Stimulated activated CD4-positive, alpha-beta T cell treated with anti-CD3 and anti-CD28 coated beads, TNF-alpha, amount 100 ng/mL, for 48 hours (primary cell): ENCODE measurements at regions not wholly inside any gene's neighbourhood (a gene's known extent, or its start where the extent isn't known, plus 50 kb on each side); places are given as distances from the start of the nearest gene placed in this dataset.

Experiments used
- DNase-seq, 3 donors: peaks; one replicate each; pipeline ENCODE4 v3.0.0-alpha.2; 2020; ENCODE audit warnings: low read depth in 3 of 3

DNA sequence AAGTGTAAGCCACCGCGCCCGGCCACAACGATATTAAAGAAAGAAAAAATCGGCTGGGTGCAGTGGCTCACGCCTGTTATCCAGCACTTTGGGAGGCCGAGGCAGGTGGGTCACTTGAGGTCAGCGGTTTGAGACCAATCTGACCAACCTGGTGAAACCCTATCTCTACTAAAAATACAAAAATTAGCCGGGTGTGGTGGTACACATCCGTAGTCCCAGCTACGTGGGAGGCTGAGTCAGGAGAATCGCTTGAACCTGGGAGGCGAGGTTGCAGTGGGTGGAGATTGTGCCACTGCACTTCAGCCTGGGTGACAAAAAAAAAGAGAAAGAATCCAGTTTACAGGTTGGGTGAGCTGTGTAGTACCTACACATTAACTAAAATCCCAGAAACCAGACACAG lies 99.9 kb upstream of the CACNA1A start:
- DNase-seq = no peak

- no peak for DNase-seq
Observed at GRCh38 chr19:13604902-13605586, 98.8 kb upstream of the CACNA1A start.

DNA sequence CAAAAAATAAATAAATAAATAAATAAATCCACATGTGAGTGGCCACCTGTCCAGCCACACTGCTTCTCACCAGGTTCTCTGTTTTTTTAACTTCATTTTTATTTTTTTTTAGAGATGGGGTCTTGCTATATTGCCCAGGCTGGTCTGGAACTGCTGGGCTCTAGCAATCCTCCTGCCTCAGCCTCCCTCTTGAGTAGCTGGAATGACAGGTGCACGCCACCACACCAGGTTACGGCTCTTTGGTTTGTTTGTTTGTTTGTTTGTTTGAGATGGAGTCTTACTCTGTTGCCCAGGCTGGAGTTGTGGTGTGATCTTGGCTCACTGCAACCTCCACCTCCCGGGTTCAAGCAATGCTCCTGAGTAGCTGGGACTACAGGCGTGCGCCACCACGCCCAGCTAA lies 94.5 kb upstream of the CACNA1A start:
- no peak for DNase-seq

- DNase-seq = no peak
Observed at GRCh38 chr19:13600091-13600490, 93.8 kb upstream of the CACNA1A start.

DNA sequence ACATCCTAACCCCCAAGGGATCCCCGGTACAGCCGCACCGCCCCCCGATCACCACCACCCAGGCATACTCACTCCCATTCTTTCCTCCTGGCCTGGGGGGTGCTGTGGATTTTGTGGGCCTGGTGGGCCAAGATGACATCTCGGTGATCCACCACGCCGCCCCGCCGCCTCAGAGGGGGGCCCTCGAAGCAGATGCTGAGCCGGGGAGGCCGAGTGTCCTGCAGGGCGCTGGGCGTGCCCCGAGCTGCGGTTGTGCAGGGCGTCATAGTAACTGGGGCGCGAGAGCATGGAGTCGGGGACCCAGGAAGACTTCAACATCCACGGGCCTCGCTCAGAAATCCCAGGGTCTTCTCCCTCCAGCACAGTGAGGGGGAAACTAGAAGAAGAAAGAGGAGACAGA lies 93.4 kb upstream of the CACNA1A start:
- DNase-seq = no peak

DNA sequence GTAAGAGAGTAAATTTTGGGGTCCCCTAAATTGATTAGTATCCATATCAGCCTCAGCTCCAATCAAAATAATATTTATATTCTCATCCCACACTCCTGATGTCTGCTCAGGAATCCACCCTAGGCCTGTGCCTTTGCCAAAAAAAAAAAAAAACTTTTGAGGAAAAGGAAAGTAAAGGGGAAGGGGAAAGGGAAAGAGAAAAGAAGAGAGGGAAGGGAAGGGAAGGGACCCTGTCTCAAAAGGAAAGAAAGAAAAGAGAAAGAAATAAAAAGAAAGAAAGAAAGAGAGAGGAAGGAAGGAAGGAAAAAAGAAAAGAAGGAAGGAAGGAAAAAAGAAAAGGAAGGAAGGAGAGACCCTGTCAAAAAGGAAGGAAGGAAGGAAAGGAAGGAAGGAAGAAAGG lies 91.8 kb upstream of the CACNA1A start:
- no peak for DNase-seq

GRCh38 chr19:13597640-13598039 lies 91.4 kb upstream of the CACNA1A start:
- peak; percentile 16 to 29 (median 22) for DNase-seq

DNA sequence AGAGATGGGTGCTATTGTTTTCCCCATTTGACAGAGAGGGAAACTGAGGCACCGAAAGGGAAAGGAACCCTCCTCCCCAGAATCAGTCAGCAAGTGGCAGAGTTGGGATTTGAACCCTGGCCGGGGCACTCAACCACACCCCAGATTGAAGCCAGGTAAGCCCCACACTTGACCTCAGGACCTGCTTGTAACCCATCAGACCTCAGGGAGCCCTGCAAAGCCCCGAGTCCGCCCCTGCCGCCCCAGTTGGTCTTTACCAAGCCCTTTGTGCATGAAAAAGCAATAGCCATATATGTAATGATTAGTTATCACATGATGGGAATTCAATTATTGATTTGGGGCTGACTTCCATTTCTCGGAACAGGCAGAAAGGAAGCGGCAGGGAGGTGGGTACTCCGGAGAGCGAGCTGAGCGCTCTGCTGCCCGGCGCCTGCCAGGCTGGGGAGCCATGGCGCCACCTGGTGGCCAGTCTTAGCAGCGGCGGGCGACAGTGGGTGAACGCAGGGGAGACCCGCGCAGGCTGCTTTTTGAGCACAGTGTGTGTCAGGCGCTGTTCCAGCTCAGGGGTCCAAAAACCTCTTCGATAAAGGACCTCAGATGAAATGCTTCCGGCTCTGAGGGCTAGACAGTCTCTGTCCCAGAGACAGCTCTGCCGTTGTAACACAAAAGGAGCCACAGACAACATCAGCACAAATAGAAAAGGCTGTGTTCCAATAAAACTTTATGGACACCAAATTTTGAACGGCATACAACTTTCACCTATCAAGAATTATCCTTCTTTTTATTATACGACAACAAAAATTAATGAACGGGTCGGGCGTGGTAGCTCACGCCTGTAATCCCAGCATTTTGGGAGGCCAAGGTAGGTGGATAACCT lies 82.9 kb upstream of the CACNA1A start:
- peak; percentile 63 to 71 (median 70) for DNase-seq

DNA sequence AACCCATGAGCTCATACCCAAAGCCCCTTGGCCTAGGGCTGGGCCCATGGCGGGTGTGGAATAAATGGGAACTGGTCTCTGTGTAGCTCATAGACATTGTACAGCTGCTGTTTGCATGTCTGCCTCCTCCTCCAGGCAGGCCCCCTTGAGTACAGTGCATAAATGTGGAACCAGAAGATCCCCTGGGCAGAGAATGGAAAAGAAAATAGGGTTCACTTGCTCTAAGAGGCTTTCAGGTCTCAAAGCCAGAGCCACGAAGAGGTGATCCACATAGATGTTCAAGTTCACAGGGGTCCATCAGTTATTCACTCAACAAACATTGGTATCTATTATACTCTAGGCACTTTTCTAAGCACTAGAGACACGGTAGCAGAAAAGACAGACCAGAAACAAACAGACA lies 79.2 kb upstream of the CACNA1A start:
- DNase-seq = no peak

- no peak for DNase-seq
Observed at GRCh38 chr19:13583753-13584152, 77.5 kb upstream of the CACNA1A start.

DNA sequence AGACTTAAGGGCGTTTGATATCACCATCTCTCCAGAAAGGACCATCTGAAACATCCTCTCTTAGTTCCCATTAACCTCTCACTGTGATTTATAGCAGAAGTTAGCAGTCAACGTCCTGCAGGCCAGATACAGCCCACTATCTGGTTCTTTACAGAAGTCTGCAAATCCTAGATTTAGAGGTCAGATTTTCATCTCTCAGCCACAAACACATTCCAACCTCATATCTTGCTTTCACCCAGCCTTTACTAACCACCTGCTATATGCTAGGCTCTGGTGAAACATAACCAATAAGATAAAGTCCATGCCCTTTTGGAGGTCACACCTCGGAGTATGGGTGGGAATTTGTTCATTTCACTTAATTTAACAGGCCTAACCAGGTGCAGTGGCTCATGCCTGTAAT lies 76.8 kb upstream of the CACNA1A start:
- DNase-seq = no peak

DNA sequence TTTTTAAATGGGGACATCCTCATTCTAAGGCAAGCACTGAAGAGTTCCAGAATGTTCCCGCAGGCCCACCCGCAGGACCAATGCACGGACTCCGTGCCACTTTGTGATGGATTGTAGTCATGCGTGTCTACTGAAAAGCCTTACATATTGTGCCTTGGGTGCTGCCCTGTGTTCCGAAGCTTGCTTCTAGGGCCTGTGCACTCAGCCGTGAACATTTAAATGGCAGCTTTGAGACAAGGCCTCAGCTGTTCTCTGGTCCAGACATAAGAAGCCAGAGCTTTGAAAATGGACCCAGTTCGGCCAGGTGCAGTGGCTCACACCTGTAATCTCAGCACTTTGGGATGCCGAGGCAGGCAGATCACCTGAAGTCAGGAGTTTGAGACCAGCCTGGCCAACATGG lies 75.3 kb upstream of the CACNA1A start:
- DNase-seq = no peak

- DNase-seq = no peak
Observed at GRCh38 chr19:13579388-13580060, 73.2 kb upstream of the CACNA1A start.

DNA sequence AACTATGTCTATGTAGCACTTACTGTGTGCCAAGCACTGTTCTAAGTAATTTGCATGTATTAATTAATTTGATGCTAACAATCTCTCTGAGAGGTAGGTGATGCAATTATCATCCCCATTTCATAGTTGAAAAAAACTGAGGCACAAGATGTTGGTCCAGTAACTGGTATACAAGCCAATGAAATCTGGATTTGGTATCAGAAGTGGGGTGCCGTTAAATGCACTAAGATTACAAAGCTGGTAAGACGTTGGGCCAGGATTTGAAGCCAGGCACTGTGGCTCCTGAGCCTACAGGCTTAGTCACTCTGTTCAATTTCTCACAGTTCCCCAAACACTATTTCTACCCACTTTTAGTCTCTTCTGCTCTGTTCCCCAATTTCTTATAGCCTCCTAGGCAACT lies 70.4 kb upstream of the CACNA1A start:
- DNase-seq = no peak

DNA sequence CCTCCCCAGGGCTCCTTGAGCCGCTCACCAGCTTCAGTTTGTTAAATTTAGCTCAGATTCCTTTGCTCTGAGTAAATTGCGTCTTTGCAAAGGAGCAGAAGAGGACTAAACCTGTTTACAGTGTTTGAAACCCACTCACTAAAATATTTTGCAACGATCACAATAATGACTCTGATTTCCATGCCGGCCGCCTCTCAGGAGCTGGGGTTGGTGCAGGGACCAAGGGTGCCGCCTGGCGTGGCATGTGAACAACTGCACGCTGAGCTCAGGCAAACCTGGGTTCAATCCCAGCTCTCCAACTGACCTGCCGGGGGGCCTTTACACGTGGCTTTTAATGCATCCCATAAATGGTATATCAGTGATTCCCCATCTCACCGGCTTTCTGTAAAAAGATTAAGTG lies 68.7 kb upstream of the CACNA1A start:
- no peak for DNase-seq

DNA sequence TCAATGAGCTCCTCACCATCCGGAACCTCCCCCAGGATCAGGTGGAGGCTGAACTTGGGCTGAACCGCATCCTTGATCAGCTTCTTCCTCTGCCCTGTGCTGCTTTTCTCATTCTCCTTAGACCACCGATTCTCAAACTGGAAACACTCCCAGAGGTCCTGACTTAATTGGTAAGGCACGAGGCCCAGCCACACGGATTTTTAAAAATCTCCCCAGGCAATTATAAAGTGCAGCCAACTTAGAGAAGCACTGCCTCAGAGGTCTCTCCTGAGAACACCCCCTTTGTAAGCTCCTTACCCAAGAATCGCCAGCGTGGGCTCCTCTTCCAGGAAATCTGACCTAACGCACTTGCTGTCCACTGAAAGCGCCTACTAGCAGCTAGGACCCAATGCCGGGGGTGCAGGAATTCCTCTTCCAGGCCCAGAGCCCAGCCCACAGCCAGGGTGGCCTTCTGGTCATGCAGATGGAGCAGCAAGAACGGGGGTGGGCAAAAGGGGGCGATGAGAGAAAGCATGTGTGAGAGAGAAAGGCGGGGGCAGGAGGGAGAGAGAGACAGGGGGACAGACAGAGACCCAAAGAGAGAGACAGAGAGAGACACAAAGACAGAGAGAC lies 66.9 kb upstream of the CACNA1A start:
- no peak for DNase-seq

DNA sequence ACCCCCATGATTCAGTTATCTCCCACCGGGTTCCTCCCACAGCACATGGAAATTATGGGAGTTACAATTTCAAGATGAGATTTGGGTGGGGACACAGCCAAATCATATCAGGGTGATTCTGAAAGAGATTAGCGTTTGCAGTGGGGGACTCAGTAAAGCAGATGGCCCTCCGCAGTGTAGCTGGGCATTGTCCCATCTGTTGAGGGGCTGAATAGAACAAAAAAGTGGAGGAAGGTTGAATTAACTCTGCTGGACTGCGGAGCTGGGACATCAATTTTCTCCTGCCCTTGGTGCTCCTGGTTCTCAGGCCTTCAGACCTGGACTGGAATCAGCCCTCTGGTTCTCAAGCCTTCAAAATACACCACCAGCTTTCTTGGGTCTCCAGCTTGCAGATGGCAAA lies 55.2 kb upstream of the CACNA1A start:
- no peak for DNase-seq

GRCh38 chr19:13557756-13558398 lies 51.6 kb upstream of the CACNA1A start:
- DNase-seq = no peak

DNA sequence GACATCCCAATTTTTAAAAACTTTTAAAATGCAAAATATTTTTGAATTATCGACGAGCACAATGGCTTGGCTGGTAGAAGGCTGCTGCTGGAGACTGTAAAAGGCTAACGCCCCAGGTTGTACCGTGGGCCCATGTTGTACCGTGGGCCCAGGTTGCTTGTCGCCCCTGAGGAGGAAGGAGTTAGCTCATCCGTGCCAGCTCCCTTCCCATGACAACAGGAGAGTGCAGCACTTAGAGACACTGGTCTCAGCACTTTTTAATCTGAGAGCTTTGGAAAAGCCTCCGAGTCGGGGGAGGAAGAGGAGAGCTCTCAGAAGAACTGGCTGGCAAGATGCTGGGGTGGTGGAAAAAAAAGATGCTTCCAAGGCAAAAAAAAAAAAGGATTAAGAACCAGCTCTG lies 50.3 kb upstream of the CACNA1A start:
- DNase-seq = no peak
